DND-41 (cell line): ENCODE measurements at regions not wholly inside any gene's neighbourhood (a gene's known extent, or its start where the extent isn't known, plus 50 kb on each side); places are given as distances from the start of the nearest gene placed in this dataset.

Experiments used
- ATAC-seq: fragments of 200-7000 bp; cut with Tn5 transposase; 3 replicates; pipeline ENCODE4 v1.9.1; 2021; ENCODE audit warnings: low read depth; ENCODE audit not compliant: insufficient read depth
- DNase-seq: peaks from one replicate; pipeline ENCODE4 v3.0.0-alpha.2; 2020
- H2AFZ ChIP-seq: 2 replicates; pipeline ENCODE4 v1.6.0; 2012; ENCODE audit warnings: low read depth, low read length
- H3K27ac ChIP-seq: 2 replicates; pipeline ENCODE4 v1.5.1; 2012; ENCODE audit warnings: low read length, inconsistent platforms
- H3K27me3 ChIP-seq: fragments of 200-600 bp; sonication (generic); 2 replicates; pipeline ENCODE4 v1.6.0; 2012; ENCODE audit warnings: low read length, mild to moderate bottlenecking, inconsistent platforms; ENCODE audit not compliant: insufficient read depth, poor library complexity
- H3K36me3 ChIP-seq: 2 replicates; pipeline ENCODE4 v1.5.1; 2012; ENCODE audit warnings: low read length, inconsistent platforms; ENCODE audit not compliant: insufficient read depth
- H3K4me1 ChIP-seq: 2 replicates; pipeline ENCODE4 v1.5.1; 2012; ENCODE audit warnings: mild to moderate bottlenecking, low read length; ENCODE audit not compliant: insufficient read depth
- H3K4me2 ChIP-seq: 2 replicates; pipeline ENCODE4 v1.6.0; 2012; ENCODE audit warnings: mild to moderate bottlenecking, moderate library complexity, low read length, inconsistent platforms; ENCODE audit not compliant: insufficient read depth
- H3K4me3 ChIP-seq, 2 experiments: fragments of 200-600 bp in 1 of 2; shearing (Covaris generic) in 1 of 2; 2 replicates each; pipeline ENCODE4 v1.5.1; 2012 to 2016; ENCODE audit warnings: inconsistent platforms in 2 of 2, low read length in 2 of 2, mild to moderate bottlenecking in 2 of 2, low read depth in 1 of 2, moderate library complexity in 1 of 2
- H3K79me2 ChIP-seq: 2 replicates; pipeline ENCODE4 v1.6.0; 2012; ENCODE audit warnings: low read length, inconsistent platforms; ENCODE audit not compliant: insufficient read depth
- H3K9ac ChIP-seq: 2 replicates; pipeline ENCODE4 v1.6.0; 2012; ENCODE audit warnings: low read depth, mild to moderate bottlenecking, inconsistent platforms, low read length, moderate library complexity
- H3K9me3 ChIP-seq: 2 replicates; pipeline ENCODE4 v1.5.1; 2012; ENCODE audit warnings: low read length, moderate library complexity, mild to moderate bottlenecking, inconsistent platforms; ENCODE audit not compliant: insufficient read depth, severe bottlenecking
- H4K20me1 ChIP-seq: 2 replicates; pipeline ENCODE4 v1.6.0; 2012; ENCODE audit warnings: low read length; ENCODE audit not compliant: insufficient read depth
- EZH2 ChIP-seq: IDR thresholded peaks from 3 replicates; pipeline ENCODE4 v1.6.1; 2012; ENCODE audit warnings: borderline replicate concordance, low read depth, mild to moderate bottlenecking, moderate library complexity, low read length, inconsistent platforms; ENCODE audit not compliant: severe bottlenecking
- TF ChIP-seq, protein P1 (sequence below): IDR thresholded peaks from 2 replicates; pipeline ENCODE4 v1.5.1; 2012; ENCODE audit warnings: borderline replicate concordance, low read length, moderate library complexity, mild to moderate bottlenecking; ENCODE audit not compliant: poor library complexity, severe bottlenecking; ENCODE audit errors: extremely low read depth

DNA sequence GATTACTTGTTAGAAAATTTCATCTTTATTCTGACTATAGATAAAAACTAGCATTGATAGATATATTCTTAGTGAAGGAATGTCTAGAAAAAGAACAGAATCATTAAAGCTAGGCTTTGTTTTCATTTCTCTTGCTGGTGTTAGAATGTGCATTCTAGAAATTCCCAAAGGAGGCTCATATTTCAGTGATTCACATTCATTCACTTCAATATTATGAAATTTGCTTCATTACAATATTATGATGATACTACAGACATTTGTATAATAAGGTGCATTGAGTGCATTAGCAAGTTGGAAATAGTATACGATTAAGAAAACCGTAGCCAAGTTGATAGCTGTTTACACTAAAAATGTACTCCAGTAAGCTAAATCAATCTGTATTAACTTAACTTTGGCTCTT, 70.7 kb upstream of the MYCBP2 start:
- no peak overlapping the region for H3K4me3 ChIP-seq
- H2AFZ ChIP-seq = no peak overlapping the region
- H3K9ac ChIP-seq = no peak overlapping the region
- peaks cover 13% of the 10 kb centered on the region for H3K4me1 ChIP-seq
- no peaks in the 10 kb centered on the region for H3K27me3 ChIP-seq
- TF ChIP-seq, protein P1, sequence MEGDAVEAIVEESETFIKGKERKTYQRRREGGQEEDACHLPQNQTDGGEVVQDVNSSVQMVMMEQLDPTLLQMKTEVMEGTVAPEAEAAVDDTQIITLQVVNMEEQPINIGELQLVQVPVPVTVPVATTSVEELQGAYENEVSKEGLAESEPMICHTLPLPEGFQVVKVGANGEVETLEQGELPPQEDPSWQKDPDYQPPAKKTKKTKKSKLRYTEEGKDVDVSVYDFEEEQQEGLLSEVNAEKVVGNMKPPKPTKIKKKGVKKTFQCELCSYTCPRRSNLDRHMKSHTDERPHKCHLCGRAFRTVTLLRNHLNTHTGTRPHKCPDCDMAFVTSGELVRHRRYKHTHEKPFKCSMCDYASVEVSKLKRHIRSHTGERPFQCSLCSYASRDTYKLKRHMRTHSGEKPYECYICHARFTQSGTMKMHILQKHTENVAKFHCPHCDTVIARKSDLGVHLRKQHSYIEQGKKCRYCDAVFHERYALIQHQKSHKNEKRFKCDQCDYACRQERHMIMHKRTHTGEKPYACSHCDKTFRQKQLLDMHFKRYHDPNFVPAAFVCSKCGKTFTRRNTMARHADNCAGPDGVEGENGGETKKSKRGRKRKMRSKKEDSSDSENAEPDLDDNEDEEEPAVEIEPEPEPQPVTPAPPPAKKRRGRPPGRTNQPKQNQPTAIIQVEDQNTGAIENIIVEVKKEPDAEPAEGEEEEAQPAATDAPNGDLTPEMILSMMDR = no peak
- no peak for TF ChIP-seq EZH2
- H3K9me3 ChIP-seq = no peaks in the 10 kb centered on the region
- DNase-seq (no peak), ATAC-seq (no peak)
- H3K36me3 ChIP-seq = no peaks in the 10 kb centered on the region
- no peaks in the 10 kb centered on the region for H3K79me2 ChIP-seq
- H4K20me1 ChIP-seq = no peaks in the 10 kb centered on the region
- no peak overlapping the region for H3K27ac ChIP-seq
- no peak overlapping the region for H3K4me2 ChIP-seq

DNA sequence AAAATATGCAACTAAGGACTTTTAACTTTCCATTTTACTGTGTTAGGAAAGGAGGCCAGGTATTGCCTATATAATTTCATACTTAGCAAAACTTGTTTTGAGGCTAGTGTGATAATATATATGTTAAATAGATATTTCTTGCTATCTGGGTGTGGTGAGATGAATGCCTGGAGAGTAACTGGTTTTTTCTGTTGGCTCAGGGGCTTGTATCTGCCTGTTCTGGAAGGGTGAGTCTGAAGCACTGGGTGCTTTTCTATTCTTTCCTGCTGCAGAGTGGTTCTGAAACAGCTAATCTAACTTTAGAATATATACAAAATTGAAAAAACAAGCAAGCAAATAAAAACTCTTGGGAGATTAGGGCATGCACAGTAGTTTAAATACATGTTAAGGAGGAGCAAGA, 64.6 kb upstream of the MYCBP2 start:
- Histone ChIP-seq H3K4me2 (no peak overlapping the region), H3K4me3 (no peak overlapping the region), H3K27me3 (peaks cover 6% of the 10 kb centered on the region), H3K36me3 (no peaks in the 10 kb centered on the region), H3K27ac (no peak overlapping the region), H3K79me2 (no peaks in the 10 kb centered on the region), H3K4me1 (peaks cover 17% of the 10 kb centered on the region), H2AFZ (no peak overlapping the region), H3K9me3 (no peaks in the 10 kb centered on the region), H4K20me1 (no peaks in the 10 kb centered on the region), H3K9ac (no peak overlapping the region)
- ATAC-seq (no peak), DNase-seq (no peak)
- no peak for TF ChIP-seq EZH2
- TF ChIP-seq, protein P1 = no peak

DNA sequence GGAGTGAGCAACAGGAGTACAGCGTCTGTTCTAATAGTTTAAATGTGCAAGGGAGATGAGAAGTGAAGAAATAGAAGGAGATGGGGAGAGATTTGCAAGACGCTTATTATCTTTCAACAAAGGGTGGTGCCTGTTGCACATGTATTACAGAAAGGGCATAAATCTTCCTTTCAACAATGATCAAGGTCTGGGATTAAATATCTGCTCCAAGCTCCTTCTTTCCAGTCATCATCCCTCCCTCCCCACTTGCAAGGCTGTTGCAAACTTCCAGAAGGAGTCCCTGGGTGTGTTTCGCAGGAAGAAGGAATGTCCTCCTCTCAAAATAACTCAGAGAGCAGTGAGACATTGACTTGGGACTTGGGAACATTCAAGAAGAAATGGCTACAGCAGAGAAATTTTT, 63.5 kb upstream of the MYCBP2 start:
- no peak overlapping the region for H3K4me2 ChIP-seq
- H2AFZ ChIP-seq = no peak overlapping the region
- no peaks in the 10 kb centered on the region for H4K20me1 ChIP-seq
- ATAC-seq = no peak
- peaks cover 17% of the 10 kb centered on the region for H3K4me1 ChIP-seq
- no peak for DNase-seq
- H3K79me2 ChIP-seq = no peaks in the 10 kb centered on the region
- no peaks in the 10 kb centered on the region for H3K36me3 ChIP-seq
- no peaks in the 10 kb centered on the region for H3K9me3 ChIP-seq
- H3K27ac ChIP-seq = no peak overlapping the region
- TF ChIP-seq, protein P1 = no peak
- TF ChIP-seq EZH2 = no peak
- no peak overlapping the region for H3K4me3 ChIP-seq
- H3K27me3 ChIP-seq = peaks cover 6% of the 10 kb centered on the region
- no peak overlapping the region for H3K9ac ChIP-seq

DNA sequence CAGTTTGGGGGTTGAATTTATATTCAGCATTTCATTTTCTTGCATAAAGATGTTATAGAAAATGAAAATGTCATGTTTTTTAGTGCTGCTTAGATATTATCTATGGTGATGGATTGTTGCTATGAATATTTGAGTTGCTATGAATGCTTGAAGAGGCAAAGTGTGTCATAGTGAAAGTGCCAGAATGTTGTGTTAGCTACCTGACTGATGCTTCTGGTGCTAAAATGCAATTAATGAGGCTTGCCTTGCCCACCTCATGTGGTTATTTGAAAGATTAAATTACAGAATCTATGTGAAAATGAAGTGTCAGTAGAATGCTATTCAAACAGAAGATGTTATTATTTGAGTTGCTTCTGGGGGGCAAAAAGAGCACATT, 62.7 kb upstream of the MYCBP2 start:
- H3K27ac ChIP-seq = no peak overlapping the region

More for the DNA sequence above, 62.7 kb upstream of the MYCBP2 start:
- DNase-seq (no peak), ATAC-seq (no peak)
- Histone ChIP-seq H3K36me3 (no peaks in the 10 kb centered on the region), H4K20me1 (no peaks in the 10 kb centered on the region), H3K4me3 (no peak overlapping the region), H3K9ac (no peak overlapping the region), H3K4me1 (peaks cover 17% of the 10 kb centered on the region), H2AFZ (no peak overlapping the region), H3K9me3 (no peaks in the 10 kb centered on the region), H3K4me2 (no peak overlapping the region), H3K79me2 (no peaks in the 10 kb centered on the region), H3K27me3 (peaks cover 6% of the 10 kb centered on the region)
- TF ChIP-seq, protein P1 = no peak
- TF ChIP-seq EZH2 = no peak
